SIG-M5 treated with dmso at 0.1 percent for 504 hours (cell line): ENCODE measurements at regions not wholly inside any gene's neighbourhood (a gene's known extent, or its start where the extent isn't known, plus 50 kb on each side); places are given as distances from the start of the nearest gene placed in this dataset.

Source experiments
- DNase-seq: peaks from one replicate; lab custom pipeline; 2025; ENCODE audit not compliant: unreplicated experiment; lab: John Stamatoyannopoulos, UW

DNA sequence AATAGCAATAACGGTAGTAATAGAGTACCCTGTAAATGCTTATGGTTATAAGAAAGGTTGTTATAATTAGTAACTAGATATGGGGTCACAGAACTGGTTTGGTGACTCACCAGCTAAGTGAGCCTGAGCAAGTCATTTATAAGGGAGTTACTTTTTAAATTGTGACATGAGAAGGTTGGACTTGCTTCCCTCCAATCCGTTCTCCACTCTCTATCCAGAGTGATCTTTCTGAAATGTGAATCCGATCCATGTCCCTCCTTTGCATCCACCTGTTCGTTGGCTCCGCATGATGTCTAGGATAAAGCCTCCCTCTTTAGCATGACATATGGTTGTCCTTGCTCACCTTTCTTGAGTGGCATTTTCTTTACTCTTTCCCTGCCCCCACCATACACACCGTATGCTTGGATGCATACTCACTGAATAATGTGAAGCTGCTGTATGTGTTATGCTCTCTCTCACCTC is 83.1 kb downstream of the CDC42EP3 start:
- no peak for DNase-seq

DNA sequence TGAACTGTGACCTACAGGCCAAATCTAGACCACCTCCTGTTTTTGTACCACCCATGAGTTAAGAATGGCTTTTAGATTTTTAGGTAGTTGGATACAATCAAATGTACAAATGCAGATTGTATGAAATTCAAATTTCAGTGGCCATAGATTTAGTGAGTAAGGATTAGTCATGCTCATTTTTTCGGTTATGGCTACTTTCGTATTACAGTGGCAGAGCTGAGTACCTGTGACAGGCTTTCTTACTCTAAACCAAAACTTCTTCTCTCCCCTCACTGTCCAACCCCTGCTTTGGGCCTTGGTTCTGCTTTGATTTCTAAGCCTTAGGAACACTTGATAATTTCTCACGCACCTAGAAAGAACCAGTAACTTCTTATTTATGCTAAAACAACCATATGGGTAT is 82.1 kb downstream of the CDC42EP3 start:
- DNase-seq, result no peak

DNA sequence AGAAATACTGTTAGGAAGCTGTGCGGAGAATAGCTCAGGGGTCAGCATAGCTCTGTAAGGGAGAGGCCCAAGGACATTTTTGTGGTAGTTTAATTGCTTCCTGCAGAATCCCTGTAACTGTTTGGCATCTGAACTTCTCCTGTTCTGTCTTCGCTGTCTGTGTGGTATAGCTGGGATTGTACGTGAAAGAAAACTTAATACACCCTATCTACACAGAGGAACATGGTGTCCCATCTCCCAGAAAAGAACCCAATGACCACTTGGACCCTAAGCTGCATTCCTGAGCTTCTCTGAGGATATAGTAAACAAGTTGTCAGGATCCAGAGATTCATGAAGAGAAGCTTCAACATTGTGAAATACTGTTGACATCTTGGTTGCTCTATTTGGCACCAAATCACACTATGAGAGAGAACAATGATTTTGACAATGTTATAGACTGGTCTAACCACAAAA is 81.3 kb downstream of the CDC42EP3 start:
- no peak for DNase-seq
